Central memory CD4-positive, alpha-beta T cell (primary cell): ENCODE measurements at regions not wholly inside any gene's neighbourhood (a gene's known extent, or its start where the extent isn't known, plus 50 kb on each side); places are given as distances from the start of the nearest gene placed in this dataset.
"Not testable (repeated sequence)": the region's sequence is repeated elsewhere in the genome, so short reads cannot be mapped to it uniquely, and the experiment has no call there.

Source experiments
- DNase-seq: peaks from one replicate; pipeline ENCODE4 v3.0.0; 2022

GRCh38 chr5:50898966-50899365 lies 232.5 kb downstream of the PARP8 start:
- no peak for DNase-seq

GRCh38 chr5:50900952-50901510 lies 234.6 kb downstream of the PARP8 start:
- no peak for DNase-seq

DNA sequence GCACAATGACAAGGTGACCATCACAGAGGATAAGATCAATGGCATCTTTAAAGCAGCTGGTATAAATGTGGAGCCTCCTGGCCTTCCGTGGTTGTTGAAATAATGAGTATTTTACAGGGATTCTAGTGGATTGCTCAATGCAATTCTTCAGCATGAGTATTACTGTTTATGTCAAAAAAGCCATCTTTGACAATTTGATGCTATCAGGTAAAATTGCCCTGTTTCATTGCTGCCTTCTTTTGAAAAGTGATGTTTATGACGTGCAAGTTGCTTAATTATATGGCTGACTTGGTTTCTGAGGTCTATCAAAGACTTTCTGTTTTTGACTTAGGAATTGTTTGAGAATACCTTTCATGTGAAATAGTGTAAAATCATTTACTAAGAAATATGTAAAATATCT lies 237.2 kb downstream of the PARP8 start:
- no peak for DNase-seq

- DNase-seq, result no peak
Measured at GRCh38 chr5:50905996-50906570, 239.6 kb downstream of the PARP8 start.

- not testable (repeated sequence) for DNase-seq
Measured at GRCh38 chr5:50920160-50920559, 253.7 kb downstream of the PARP8 start.

- no peak for DNase-seq
Measured at GRCh38 chr5:50921366-50922133, 255.1 kb downstream of the PARP8 start.

GRCh38 chr5:50922134-50922941 lies 255.9 kb downstream of the PARP8 start:
- not testable (repeated sequence) for DNase-seq

- DNase-seq, result no peak
Measured at GRCh38 chr5:50922942-50923767, 256.7 kb downstream of the PARP8 start.

DNA sequence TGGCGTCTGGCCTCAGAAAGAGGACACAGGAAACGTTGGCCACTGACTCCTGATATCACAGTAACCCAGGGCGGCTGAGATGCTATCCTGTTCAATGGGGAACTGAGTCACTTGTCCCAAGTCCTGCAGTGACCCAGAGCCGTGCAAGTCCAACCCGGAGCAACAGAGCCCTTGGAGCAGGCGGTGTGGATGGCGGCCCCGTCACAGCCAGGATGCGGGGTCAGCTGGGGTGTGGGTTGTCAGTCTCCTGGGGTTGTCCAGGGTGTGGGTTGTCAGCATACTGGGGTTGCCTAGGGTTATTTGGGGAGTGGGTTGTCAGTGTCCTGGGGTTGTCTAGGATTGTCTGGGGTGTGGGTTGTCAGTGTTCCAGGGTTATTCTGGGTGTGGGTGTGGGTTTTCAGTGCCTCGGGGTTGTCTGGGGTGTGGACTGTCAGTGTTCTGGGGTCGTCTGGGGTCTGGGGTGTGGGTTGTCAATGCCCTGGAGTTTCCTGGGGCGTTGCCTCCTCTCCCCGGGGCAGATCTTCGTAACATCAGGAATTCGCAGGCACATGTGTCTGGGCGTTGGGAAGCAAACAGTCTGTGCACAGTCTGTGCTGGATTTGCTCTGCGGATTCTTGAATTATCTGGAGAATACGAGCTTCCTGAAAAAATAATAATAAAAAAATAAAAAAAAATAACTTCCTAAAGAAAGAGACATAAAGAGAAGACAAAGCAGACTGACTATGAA lies 257.5 kb downstream of the PARP8 start:
- DNase-seq, result no peak

DNA sequence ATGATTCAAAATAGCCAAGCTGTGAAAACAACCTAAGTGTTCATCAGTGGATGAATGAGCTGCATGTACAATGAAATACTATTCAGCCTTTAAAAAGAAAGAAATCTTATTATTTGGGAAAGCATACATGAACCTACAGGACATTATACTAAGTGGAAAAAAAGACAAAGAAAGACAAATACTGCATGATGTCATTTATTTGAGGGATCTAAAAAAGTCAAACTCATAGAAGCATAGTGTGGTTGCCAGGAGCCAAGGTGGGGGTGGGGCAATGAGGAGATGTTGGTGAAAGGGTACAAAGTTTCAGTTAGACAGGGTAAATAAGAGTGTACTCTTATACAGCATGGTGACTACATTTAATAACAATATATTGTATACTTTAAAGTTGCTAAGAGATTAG lies 261.5 kb downstream of the PARP8 start:
- DNase-seq, result no peak

DNA sequence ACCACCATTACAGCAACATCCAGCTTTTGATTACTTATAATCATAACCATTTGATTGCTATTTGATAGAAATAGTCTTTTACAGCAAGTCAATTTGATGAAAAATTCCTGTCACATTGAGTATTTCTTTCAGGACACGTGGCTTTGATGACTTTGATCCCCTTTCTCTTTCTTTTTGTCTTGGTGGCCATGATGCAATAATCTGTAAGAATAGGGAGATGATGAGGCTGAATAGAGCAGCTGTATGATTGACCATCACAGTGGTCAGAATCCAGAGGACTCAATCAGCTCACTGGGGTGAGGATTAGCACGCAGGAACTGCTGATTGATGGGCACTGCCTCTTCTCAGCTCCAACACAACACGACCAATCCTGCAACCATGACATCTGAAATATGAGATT lies 262.7 kb downstream of the PARP8 start:
- DNase-seq, result no peak

GRCh38 chr5:50934343-50934742 lies 267.9 kb downstream of the PARP8 start:
- no peak for DNase-seq

GRCh38 chr5:50945139-50945538 lies 278.7 kb downstream of the PARP8 start:
- no peak for DNase-seq

- no peak for DNase-seq
Measured at GRCh38 chr5:50947906-50948683, 281.7 kb downstream of the PARP8 start.

GRCh38 chr5:50953290-50953689 lies 286.9 kb downstream of the PARP8 start:
- no peak for DNase-seq

GRCh38 chr5:50958852-50959457 lies 292.5 kb downstream of the PARP8 start:
- no peak for DNase-seq

DNA sequence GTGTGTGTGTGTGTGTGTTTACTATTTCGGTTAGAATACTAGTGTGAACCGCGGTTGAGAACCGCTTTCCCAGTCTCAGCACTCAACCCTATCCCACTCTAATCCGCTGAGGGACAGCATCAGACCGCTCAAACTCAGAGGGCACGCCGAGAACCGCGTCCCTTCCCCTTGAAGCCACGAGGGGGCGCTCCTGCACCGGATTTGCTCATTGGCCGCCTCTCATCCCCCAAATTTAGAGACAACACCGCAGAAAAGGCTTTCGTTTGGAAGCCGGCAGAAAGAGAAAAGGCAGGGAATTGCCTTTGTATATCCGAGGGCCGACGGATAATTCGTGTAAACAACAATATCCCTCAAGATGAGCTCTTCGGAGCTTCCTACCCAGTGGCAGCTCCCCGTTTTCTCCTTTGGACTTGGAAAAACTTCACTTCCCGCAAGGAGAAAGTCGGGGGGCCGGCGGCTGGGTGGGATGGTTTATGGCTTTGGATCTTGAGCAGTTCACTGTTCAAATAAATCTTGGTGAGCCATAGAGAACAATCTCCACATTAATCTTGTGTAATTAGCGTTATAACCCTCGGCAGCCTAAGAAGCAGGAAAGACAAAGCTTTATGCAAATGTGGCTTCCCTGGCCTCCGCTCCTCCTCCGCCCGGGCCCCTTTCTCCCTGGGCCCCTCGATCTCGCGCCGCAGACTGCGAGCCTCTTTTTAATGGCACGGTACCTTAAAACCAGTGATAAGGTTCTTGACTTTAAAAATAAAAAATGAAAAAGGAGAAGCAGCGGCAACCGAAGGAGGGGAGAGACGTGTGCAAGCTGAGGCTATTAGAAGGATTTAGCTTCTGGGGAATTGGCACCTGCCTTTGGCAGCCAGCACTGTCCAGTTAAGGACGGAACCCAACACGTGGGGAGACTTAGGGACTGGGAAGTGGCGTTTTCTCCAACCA lies 296.8 kb downstream of the PARP8 start:
- peak; percentile 40 for DNase-seq

DNA sequence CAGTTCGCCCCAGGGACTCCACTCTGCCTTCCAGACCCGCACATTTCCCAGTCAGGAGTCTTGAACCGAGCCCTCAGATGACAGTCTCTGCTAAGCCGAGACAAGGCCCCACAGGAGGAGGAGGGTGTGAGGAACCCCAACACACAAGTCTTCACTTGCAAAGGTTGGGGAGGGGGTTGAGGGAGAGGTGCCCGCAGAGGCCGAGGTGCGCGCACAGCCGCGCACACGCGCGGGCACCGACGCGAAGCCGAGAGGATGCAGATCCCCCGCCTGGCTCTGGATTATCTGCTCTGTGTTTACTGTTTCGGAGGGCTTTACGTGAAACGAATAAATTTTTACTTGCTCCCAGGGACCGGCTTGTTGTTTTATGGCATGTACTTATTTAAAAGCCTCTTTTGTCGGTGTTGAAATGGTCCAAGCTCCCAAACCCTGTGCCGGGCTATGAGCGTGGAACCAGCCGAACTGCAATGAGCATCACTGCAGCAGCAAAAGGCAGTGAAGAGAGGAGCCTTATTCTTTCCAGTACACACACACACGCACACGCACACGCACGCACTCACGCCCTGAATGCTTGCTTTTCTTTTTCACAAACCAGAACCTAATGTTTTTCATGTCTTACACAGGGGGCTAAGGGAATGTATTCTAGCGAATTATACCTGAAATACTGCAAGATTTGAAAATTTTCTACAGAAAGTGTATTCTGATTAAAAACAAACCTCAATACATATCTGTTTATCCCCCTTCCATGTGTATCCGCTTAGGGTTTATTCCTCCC lies 297.7 kb downstream of the PARP8 start:
- DNase-seq, result no peak
